ENCODE measurements at regions not wholly inside any gene's neighbourhood (a gene's known extent, or its start where the extent isn't known, plus 50 kb on each side); places are given as distances from the start of the nearest gene placed in this dataset.

DNA sequence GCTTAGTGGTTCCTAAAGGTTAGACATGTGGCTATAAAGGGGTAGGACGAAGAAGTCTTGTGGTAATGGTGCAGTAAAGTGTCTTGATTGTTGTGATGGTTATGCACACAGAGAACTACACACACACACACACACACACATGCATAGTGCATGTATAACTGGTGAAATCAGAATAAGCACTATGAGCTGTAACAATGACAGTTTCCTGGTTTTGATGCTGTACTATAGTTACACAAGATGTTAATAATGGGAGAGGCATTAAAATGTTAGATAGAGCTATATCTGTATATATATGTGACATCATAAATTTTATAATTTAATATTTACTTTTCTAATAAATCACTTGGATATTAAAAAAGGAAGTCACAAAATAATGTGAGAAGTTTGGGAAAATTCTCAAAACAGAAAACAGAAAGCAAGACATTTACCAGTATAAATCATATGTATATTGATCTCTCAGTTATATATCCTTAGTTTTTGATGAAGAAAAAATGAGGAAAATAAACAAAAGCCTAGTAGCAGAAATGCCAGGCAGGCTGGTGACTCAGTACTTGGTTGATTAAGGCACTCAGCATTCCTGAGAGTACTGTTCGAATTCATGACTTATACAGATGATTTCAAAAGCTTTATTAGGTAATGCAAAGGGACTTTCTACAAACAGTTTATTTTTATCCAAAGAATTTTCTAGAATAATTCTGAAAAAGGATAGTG is 350.5 kb upstream of the DAB2 start:
- TF ChIP-seq, protein P1, sequence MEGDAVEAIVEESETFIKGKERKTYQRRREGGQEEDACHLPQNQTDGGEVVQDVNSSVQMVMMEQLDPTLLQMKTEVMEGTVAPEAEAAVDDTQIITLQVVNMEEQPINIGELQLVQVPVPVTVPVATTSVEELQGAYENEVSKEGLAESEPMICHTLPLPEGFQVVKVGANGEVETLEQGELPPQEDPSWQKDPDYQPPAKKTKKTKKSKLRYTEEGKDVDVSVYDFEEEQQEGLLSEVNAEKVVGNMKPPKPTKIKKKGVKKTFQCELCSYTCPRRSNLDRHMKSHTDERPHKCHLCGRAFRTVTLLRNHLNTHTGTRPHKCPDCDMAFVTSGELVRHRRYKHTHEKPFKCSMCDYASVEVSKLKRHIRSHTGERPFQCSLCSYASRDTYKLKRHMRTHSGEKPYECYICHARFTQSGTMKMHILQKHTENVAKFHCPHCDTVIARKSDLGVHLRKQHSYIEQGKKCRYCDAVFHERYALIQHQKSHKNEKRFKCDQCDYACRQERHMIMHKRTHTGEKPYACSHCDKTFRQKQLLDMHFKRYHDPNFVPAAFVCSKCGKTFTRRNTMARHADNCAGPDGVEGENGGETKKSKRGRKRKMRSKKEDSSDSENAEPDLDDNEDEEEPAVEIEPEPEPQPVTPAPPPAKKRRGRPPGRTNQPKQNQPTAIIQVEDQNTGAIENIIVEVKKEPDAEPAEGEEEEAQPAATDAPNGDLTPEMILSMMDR (IDR thresholded peaks at IDR 0.05; ENCODE audit: low read length): no peak
- TF ChIP-seq EZH2 (IDR thresholded peaks at IDR 0.05; ENCODE audit: borderline replicate concordance, low read length): no peak
